ENCODE measurements at regions not wholly inside any gene's neighbourhood (a gene's known extent, or its start where the extent isn't known, plus 50 kb on each side); places are given as distances from the start of the nearest gene placed in this dataset.

DNA sequence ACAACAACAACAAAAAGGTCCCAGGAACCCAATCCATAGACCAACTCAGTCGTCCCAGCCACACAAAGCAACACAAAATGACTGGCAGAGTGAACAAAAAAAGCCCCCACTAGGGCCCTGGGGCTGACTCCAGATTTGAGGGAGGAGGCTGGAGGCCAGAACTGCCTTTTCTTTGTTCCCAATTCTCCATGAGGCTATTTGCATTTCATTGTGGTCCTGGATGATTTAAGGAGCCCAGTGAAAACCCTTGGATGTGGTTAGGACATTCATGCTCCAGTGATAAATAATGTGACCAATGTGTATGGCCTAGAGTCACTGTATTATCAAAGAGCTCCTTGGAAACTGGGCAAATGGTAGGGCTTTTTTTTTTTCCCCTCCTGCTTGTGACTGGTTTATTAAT, 192.9 kb downstream of the NUAK1 start:
- Histone ChIP-seq H3K9ac (ENCODE audit: low read length) (no peak overlapping the region), H3K9me2 (ENCODE audit: insufficient read depth) (no peaks in the 10 kb centered on the region), H3K9me3 (ENCODE audit: control insufficient read depth in 1 of 2, insufficient read depth in 1 of 2, low read depth in 1 of 2, low read length in 2 of 2) (0 out of 4 replicates have a peak, but pooled peaks cover 0 to 4% of the 10 kb centered on the region in 2 experiments), H3K36me3 (ENCODE audit: control insufficient read depth in 1 of 2, insufficient read depth in 2 of 2, low read length in 2 of 2) (no peaks in the 10 kb centered on the region), H4K20me1 (ENCODE audit: insufficient read depth) (no peaks in the 10 kb centered on the region), H3K27ac (ENCODE audit: low read depth, low read length) (no peak overlapping the region), H3K4me3 (replicated peaks in 1 of 2; ENCODE audit: low read depth in 1 of 2, low read length in 2 of 2) (no peak overlapping the region), H3K4me1 (ENCODE audit: control insufficient read depth in 1 of 2, insufficient read depth in 2 of 2, low read length in 2 of 2) (no peaks in the 10 kb centered on the region), H2AFZ (ENCODE audit: low read depth, low read length, poor library complexity, severe bottlenecking) (no peak overlapping the region), H3K4me2 (ENCODE audit: low read length) (no peak overlapping the region), H3K79me2 (ENCODE audit: insufficient read depth, low read length) (no peaks in the 10 kb centered on the region), H3K27me3 (ENCODE audit: insufficient read depth, low read length) (0 out of 2 replicates have a peak, but pooled peaks cover 2% of the 10 kb centered on the region)
- ATAC-seq, result no peak
- intact Hi-C loops (cut with micrococcal nuclease), result no loop called here
- RAD21 ChIA-PET (ENCODE audit: low non-redundant PET in 1 of 2, low total read pairs in 2 of 2, uncharacterized antibody in 2 of 2, unreplicated experiment in 2 of 2), result no interaction called here
- CTCF ChIA-PET, result no interaction called here
- DNase-seq (ENCODE audit: low read depth, low spot score), result no peak
- BruUV-seq (replicated peaks), result no TSS peak
- POLR2A ChIA-PET, result no interaction called here
- TF ChIP-seq ELF1 (IDR thresholded peaks at IDR 0.05; ENCODE audit: borderline replicate concordance, low read depth) (no peak), FOSL1 (IDR thresholded peaks at IDR 0.05; ENCODE audit: low read depth) (no peak), TCF7L2 (IDR thresholded peaks at IDR 0.05; ENCODE audit: borderline replicate concordance, extremely low read depth, insufficient read depth, insufficient read length) (no peak), SIN3A (IDR thresholded peaks at IDR 0.05; ENCODE audit: low read depth) (no peak), SRF (IDR thresholded peaks at IDR 0.05; ENCODE audit: low read depth) (no peak), ZNF274 (IDR thresholded peaks at IDR 0.05; ENCODE audit: low read depth, low read length) (no peak), EZH2 (IDR thresholded peaks at IDR 0.05) (no peak), EZH2phosphoT487 (IDR thresholded peaks at IDR 0.05; ENCODE audit: borderline replicate concordance) (no peak), SP1 (IDR thresholded peaks at IDR 0.05; ENCODE audit: low read depth) (no peak), YY1 (IDR thresholded peaks at IDR 0.05; ENCODE audit: extremely low read depth, insufficient replicate concordance, low read depth, low read length) (no peak)
- TF ChIP-seq, protein P1, sequence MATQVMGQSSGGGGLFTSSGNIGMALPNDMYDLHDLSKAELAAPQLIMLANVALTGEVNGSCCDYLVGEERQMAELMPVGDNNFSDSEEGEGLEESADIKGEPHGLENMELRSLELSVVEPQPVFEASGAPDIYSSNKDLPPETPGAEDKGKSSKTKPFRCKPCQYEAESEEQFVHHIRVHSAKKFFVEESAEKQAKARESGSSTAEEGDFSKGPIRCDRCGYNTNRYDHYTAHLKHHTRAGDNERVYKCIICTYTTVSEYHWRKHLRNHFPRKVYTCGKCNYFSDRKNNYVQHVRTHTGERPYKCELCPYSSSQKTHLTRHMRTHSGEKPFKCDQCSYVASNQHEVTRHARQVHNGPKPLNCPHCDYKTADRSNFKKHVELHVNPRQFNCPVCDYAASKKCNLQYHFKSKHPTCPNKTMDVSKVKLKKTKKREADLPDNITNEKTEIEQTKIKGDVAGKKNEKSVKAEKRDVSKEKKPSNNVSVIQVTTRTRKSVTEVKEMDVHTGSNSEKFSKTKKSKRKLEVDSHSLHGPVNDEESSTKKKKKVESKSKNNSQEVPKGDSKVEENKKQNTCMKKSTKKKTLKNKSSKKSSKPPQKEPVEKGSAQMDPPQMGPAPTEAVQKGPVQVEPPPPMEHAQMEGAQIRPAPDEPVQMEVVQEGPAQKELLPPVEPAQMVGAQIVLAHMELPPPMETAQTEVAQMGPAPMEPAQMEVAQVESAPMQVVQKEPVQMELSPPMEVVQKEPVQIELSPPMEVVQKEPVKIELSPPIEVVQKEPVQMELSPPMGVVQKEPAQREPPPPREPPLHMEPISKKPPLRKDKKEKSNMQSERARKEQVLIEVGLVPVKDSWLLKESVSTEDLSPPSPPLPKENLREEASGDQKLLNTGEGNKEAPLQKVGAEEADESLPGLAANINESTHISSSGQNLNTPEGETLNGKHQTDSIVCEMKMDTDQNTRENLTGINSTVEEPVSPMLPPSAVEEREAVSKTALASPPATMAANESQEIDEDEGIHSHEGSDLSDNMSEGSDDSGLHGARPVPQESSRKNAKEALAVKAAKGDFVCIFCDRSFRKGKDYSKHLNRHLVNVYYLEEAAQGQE (IDR thresholded peaks at IDR 0.05; ENCODE audit: low read depth), result no peak
- TF ChIP-seq, protein P2, sequence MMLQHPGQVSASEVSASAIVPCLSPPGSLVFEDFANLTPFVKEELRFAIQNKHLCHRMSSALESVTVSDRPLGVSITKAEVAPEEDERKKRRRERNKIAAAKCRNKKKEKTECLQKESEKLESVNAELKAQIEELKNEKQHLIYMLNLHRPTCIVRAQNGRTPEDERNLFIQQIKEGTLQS (IDR thresholded peaks at IDR 0.05), result no peak
- TF ChIP-seq, protein P3, sequence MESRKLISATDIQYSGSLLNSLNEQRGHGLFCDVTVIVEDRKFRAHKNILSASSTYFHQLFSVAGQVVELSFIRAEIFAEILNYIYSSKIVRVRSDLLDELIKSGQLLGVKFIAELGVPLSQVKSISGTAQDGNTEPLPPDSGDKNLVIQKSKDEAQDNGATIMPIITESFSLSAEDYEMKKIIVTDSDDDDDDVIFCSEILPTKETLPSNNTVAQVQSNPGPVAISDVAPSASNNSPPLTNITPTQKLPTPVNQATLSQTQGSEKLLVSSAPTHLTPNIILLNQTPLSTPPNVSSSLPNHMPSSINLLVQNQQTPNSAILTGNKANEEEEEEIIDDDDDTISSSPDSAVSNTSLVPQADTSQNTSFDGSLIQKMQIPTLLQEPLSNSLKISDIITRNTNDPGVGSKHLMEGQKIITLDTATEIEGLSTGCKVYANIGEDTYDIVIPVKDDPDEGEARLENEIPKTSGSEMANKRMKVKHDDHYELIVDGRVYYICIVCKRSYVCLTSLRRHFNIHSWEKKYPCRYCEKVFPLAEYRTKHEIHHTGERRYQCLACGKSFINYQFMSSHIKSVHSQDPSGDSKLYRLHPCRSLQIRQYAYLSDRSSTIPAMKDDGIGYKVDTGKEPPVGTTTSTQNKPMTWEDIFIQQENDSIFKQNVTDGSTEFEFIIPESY (IDR thresholded peaks at IDR 0.05; ENCODE audit: extremely low read depth, insufficient replicate concordance, low read length), result no peak
